DOHH2 (cell line): ENCODE measurements at regions not wholly inside any gene's neighbourhood (a gene's known extent, or its start where the extent isn't known, plus 50 kb on each side); places are given as distances from the start of the nearest gene placed in this dataset.

ENCODE experiments used
- H3F3A ChIP-seq: fragments of 200-600 bp; sonication (generic), shearing (Covaris generic); 2 replicates; pipeline ENCODE4 v1.6.0; 2016; ENCODE audit warnings: antibody characterized with exemption, mild to moderate bottlenecking; ENCODE audit not compliant: control insufficient read depth, insufficient read depth
- H3K27ac ChIP-seq: fragments of 200-600 bp; sonication (generic); 2 replicates; pipeline ENCODE4 v1.5.1; 2014; ENCODE audit warnings: low read depth, mild to moderate bottlenecking, low read length, moderate library complexity
- H3K27me3 ChIP-seq: fragments of 200-600 bp; sonication (generic); 2 replicates; pipeline ENCODE4 v1.6.1; 2014; ENCODE audit warnings: mild to moderate bottlenecking, low read length, mixed read lengths; ENCODE audit not compliant: control insufficient read depth
- H3K36me3 ChIP-seq: fragments of 200-600 bp; sonication (generic); 2 replicates; pipeline ENCODE4 v1.6.1; 2014; ENCODE audit warnings: mild to moderate bottlenecking, low read length, moderate library complexity, mixed read lengths; ENCODE audit not compliant: control insufficient read depth
- H3K4me1 ChIP-seq: fragments of 200-600 bp; sonication (generic); 2 replicates; pipeline ENCODE4 v1.6.1; 2014; ENCODE audit warnings: mild to moderate bottlenecking, low read length, mixed read lengths; ENCODE audit not compliant: control insufficient read depth
- H3K4me2 ChIP-seq: fragments of 200-600 bp; sonication (generic); 2 replicates; pipeline ENCODE4 v1.6.0; 2014; ENCODE audit warnings: mild to moderate bottlenecking, low read length, moderate library complexity
- H3K4me3 ChIP-seq: fragments of 200-600 bp; sonication (generic); 2 replicates; pipeline ENCODE4 v1.5.1; 2014; ENCODE audit warnings: mild to moderate bottlenecking, low read length, mixed read lengths
- H3K79me2 ChIP-seq: fragments of 200-600 bp; sonication (generic); 2 replicates; pipeline ENCODE4 v1.6.1; 2014; ENCODE audit warnings: mild to moderate bottlenecking, low read length, mixed read lengths; ENCODE audit not compliant: control insufficient read depth
- H3K9me2 ChIP-seq: fragments of 200-600 bp; sonication (generic); replicated peaks from 2 replicates; pipeline ENCODE4 v1.6.1; 2014; ENCODE audit warnings: mild to moderate bottlenecking, low read length, mixed read lengths; ENCODE audit not compliant: control insufficient read depth
- H3K9me3 ChIP-seq: fragments of 200-600 bp; sonication (generic); 2 replicates; pipeline ENCODE4 v1.6.1; 2014; ENCODE audit warnings: antibody characterized with exemption, low read length, mixed read lengths; ENCODE audit not compliant: control insufficient read depth, insufficient read depth
- H4K20me1 ChIP-seq: fragments of 200-600 bp; sonication (generic); 2 replicates; pipeline ENCODE4 v1.6.0; 2014; ENCODE audit warnings: low read depth, mild to moderate bottlenecking, antibody characterized with exemption, low read length, moderate library complexity; ENCODE audit not compliant: control insufficient read depth, insufficient read depth
- EZH2phosphoT487 ChIP-seq: fragments of 200-600 bp; sonication (generic); IDR thresholded peaks from 2 replicates; pipeline ENCODE4 v1.6.1; 2017; ENCODE audit warnings: borderline replicate concordance, mild to moderate bottlenecking, antibody characterized with exemption, low read length, moderate library complexity, mixed read lengths
- TF ChIP-seq, protein P1 (sequence below): fragments of 200-600 bp; sonication (generic); IDR thresholded peaks from one replicate; pipeline ENCODE4 v1.5.1; 2014; ENCODE audit warnings: antibody characterized with exemption, mild to moderate bottlenecking, low read depth, low read length; ENCODE audit not compliant: poor library complexity, severe bottlenecking

- H3K36me3 ChIP-seq = no peaks in the 10 kb centered on the region
- no peaks in the 10 kb centered on the region for H4K20me1 ChIP-seq
- TF ChIP-seq, protein P1, sequence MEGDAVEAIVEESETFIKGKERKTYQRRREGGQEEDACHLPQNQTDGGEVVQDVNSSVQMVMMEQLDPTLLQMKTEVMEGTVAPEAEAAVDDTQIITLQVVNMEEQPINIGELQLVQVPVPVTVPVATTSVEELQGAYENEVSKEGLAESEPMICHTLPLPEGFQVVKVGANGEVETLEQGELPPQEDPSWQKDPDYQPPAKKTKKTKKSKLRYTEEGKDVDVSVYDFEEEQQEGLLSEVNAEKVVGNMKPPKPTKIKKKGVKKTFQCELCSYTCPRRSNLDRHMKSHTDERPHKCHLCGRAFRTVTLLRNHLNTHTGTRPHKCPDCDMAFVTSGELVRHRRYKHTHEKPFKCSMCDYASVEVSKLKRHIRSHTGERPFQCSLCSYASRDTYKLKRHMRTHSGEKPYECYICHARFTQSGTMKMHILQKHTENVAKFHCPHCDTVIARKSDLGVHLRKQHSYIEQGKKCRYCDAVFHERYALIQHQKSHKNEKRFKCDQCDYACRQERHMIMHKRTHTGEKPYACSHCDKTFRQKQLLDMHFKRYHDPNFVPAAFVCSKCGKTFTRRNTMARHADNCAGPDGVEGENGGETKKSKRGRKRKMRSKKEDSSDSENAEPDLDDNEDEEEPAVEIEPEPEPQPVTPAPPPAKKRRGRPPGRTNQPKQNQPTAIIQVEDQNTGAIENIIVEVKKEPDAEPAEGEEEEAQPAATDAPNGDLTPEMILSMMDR = no peak
- no peak for TF ChIP-seq EZH2phosphoT487
- H3K27ac ChIP-seq = no peak overlapping the region
- H3K27me3 ChIP-seq = no peaks in the 10 kb centered on the region
- H3K9me3 ChIP-seq = no peaks in the 10 kb centered on the region
- H3K4me3 ChIP-seq = no peak overlapping the region
- H3K79me2 ChIP-seq = no peaks in the 10 kb centered on the region
- peaks cover 5% of the 10 kb centered on the region; the same call in 1 of the 2 replicates for H3F3A ChIP-seq
- H3K4me2 ChIP-seq = peak overlapping the region; percentile 50
- no peaks in the 10 kb centered on the region for H3K9me2 ChIP-seq
- H3K4me1 ChIP-seq = peaks cover 66% of the 10 kb centered on the region
Observed at GRCh38 chr15:31255176-31255510, 71.5 kb upstream of the KLF13 start.

DNA sequence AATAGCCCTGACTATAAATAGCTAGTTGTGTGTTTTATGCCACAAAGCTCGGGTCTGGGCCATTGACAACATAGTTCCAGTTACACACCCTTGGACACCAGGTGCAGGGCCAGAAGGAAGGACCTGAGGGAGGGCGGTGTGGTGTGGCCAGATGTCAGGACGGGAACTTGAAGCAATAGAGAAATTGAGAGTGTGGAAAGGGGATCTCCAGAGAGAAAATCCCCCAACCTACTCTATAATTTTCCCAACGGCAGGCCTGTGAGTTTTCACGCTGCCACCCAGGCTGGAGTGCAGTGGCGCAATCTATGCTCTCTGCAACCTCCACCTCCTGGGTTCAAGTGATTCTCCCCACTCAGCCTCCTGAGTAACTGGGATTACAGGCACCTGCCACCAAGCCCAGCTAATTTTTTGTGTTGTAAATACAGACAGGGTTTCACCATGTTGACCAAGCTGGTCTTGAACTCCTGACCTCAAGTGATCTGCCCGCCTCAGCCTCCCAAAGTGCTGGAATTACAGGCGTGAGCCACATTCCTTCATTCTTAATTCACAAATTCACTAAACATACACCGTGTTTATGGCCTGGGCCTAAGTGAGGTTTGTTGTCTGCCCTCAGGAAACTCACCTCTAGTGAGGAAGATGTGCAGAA lies 70.8 kb upstream of the KLF13 start:
- Histone ChIP-seq H3K9me3 (no peaks in the 10 kb centered on the region), H3K4me1 (peaks cover 69% of the 10 kb centered on the region), H3F3A (peaks cover 5% of the 10 kb centered on the region; the same call in 1 of the 2 replicates), H3K4me2 (peak overlapping the region; percentile 50), H3K36me3 (no peaks in the 10 kb centered on the region), H3K27ac (no peak overlapping the region; the same call in 1 of the 2 replicates), H3K9me2 (no peaks in the 10 kb centered on the region), H3K27me3 (no peaks in the 10 kb centered on the region), H3K4me3 (no peak overlapping the region), H4K20me1 (no peaks in the 10 kb centered on the region), H3K79me2 (no peaks in the 10 kb centered on the region)
- TF ChIP-seq, protein P1 = no peak
- TF ChIP-seq EZH2phosphoT487 = no peak

DNA sequence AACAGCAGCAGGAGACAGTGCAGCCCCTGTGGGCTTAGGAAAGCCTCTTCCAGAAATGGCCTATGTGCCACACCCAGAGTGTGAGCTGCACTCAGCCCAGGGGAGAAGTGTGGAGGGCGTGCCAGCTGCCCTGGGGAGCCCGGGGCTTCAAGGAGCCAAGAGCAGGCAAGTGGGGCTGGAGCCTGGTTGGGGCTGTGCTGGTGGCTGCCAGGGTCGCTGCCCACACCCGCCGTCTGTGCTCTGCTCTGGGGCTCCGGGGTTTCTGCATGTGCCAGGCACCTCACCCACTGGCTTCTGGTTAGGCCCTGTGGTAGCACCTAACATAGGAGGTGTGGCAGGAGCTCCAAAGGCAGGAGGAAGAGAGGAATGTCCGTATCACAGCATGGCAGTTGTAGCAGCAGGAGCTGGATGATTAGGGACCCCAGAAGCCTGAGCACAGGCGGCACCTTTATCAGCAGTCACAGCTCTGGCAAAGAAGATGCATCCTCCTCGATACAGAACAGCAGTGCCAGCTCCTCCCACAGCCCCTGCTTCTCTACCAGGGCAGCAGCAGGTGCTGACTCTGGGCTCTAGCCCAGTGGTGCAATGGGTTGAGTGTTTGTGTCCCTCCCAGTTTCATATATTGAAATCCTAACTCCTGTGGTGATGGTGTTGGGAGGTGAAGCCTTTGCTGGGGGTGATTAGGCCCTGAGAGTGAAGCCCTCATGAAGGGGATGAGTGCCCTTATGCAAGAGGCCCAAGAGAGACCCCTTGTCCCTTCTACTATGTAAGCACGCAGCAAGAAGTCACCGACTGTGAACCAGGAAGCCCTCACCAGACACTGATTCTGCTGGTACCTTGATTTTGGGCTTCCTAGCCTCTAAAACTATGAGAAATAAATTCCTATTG lies 70.0 kb upstream of the KLF13 start:
- Histone ChIP-seq H3K36me3 (no peaks in the 10 kb centered on the region), H3K9me2 (no peaks in the 10 kb centered on the region), H3K4me2 (peak overlapping the region; percentile 4; the same call in 1 of the 2 replicates), H3K9me3 (no peaks in the 10 kb centered on the region), H3K4me3 (no peak overlapping the region), H3K79me2 (no peaks in the 10 kb centered on the region), H3K4me1 (peaks cover 74% of the 10 kb centered on the region), H3F3A (peaks cover 5% of the 10 kb centered on the region; the same call in 1 of the 2 replicates), H3K27me3 (no peaks in the 10 kb centered on the region), H3K27ac (no peak overlapping the region), H4K20me1 (no peaks in the 10 kb centered on the region)
- TF ChIP-seq EZH2phosphoT487 = no peak
- TF ChIP-seq, protein P1 = no peak
